NCI-H446 treated with DMSO at 0.1 percent for 48 hours (cell line): ENCODE measurements at regions not wholly inside any gene's neighbourhood (a gene's known extent, or its start where the extent isn't known, plus 50 kb on each side); places are given as distances from the start of the nearest gene placed in this dataset.

ENCODE experiments used
- DNase-seq: peaks from one replicate; lab custom pipeline; 2025; lab: John Stamatoyannopoulos, UW

GRCh38 chr2:75807992-75808391 lies 97.3 kb upstream of the GCFC2 start:
- no peak for DNase-seq

GRCh38 chr2:75801234-75801982 lies 90.7 kb upstream of the GCFC2 start:
- no peak for DNase-seq

GRCh38 chr2:75800456-75800855 lies 89.7 kb upstream of the GCFC2 start:
- no peak for DNase-seq

- no peak for DNase-seq
These were observed 89.1 kb upstream of the GCFC2 start for GRCh38 chr2:75799859-75800258.

GRCh38 chr2:75798569-75798968 lies 87.9 kb upstream of the GCFC2 start:
- no peak for DNase-seq

GRCh38 chr2:75792996-75793395 lies 82.3 kb upstream of the GCFC2 start:
- DNase-seq: no peak

GRCh38 chr2:75792146-75792545 lies 81.4 kb upstream of the GCFC2 start:
- no peak for DNase-seq

GRCh38 chr2:75790814-75791467 lies 80.2 kb upstream of the GCFC2 start:
- DNase-seq: no peak

GRCh38 chr2:75790121-75790813 lies 79.6 kb upstream of the GCFC2 start:
- DNase-seq: no peak

- DNase-seq: no peak
These were observed 78.2 kb upstream of the GCFC2 start for GRCh38 chr2:75788902-75789301.

- DNase-seq: no peak
These were observed 77.4 kb upstream of the GCFC2 start for GRCh38 chr2:75788154-75788553.

GRCh38 chr2:75787532-75788132 lies 76.9 kb upstream of the GCFC2 start:
- peak; percentile 2 for DNase-seq

GRCh38 chr2:75775311-75775823 lies 64.7 kb upstream of the GCFC2 start:
- no peak for DNase-seq

GRCh38 chr2:75772908-75773630 lies 62.4 kb upstream of the GCFC2 start:
- DNase-seq: no peak

- no peak for DNase-seq
These were observed 55.1 kb upstream of the GCFC2 start for GRCh38 chr2:75765798-75766197.

- DNase-seq: no peak
These were observed 53.9 kb upstream of the GCFC2 start for GRCh38 chr2:75764611-75765010.
